Heart right ventricle (tissue), 16 donors: ENCODE measurements at regions not wholly inside any gene's neighbourhood (a gene's known extent, or its start where the extent isn't known, plus 50 kb on each side); places are given as distances from the start of the nearest gene placed in this dataset.
"Not testable (repeated sequence)": the region's sequence is repeated elsewhere in the genome, so short reads cannot be mapped to it uniquely, and the experiment has no call there.

Source experiments
- ATAC-seq, 8 donors: fragments of 200-7000 bp; cut with Tn5 transposase; one replicate each; pipeline ENCODE4 v1.9.1; 2020; ENCODE audit warnings: mild to moderate bottlenecking in 8 of 8, moderate library complexity in 8 of 8, moderate number of reproducible peaks in 1 of 8
- DNase-seq, 2 donors: peaks; one replicate each; pipeline ENCODE4 v3.0.0-alpha.2; 2020
- H3K27ac ChIP-seq, 10 donors: fragments of 200-600 bp; sonication (generic) in 2 of 10; one replicate each; pipeline versions ENCODE4 v1.5.0 to v1.8.0; 2020 to 2022; ENCODE audit warnings: mild to moderate bottlenecking in 3 of 10
- H3K27me3 ChIP-seq, 7 donors: fragments of 200-600 bp; one replicate each; pipeline ENCODE4 v1.8.0; 2021 to 2022; ENCODE audit warnings: mild to moderate bottlenecking in 2 of 7
- H3K36me3 ChIP-seq, 9 donors: fragments of 200-600 bp; sonication (generic) in 1 of 9; one replicate each; pipeline versions ENCODE4 v1.5.0 to v1.8.0; 2020 to 2022; ENCODE audit warnings: mild to moderate bottlenecking in 2 of 9
- H3K4me1 ChIP-seq, 9 donors: fragments of 200-600 bp; sonication (generic) in 1 of 9; one replicate each; pipeline versions ENCODE4 v1.5.0 to v1.8.0; 2020 to 2022; ENCODE audit warnings: mild to moderate bottlenecking in 4 of 9
- H3K4me3 ChIP-seq, 10 donors: fragments of 200-600 bp; sonication (generic) in 2 of 10; one replicate each; pipeline versions ENCODE4 v1.5.0 to v1.8.0; 2020 to 2022; ENCODE audit warnings: mild to moderate bottlenecking in 7 of 10, moderate library complexity in 2 of 10
- H3K9me3 ChIP-seq, 11 donors: fragments of 200-600 bp in 10 of 11; sonication (generic) in 2 of 11; one replicate each; pipeline versions ENCODE4 v1.5.0 to v1.8.0; 2013 to 2022; ENCODE audit warnings: mild to moderate bottlenecking in 2 of 11, control low read depth in 1 of 11, moderate library complexity in 1 of 11
- WGBS, 2 donors: extraction: QIAGEN DNeasy Blood & Tissue Kit; methylation state at CpG; one replicate each; pipeline ENCODE4 v1.1.7; 2013; ENCODE audit warnings: inconsistent platforms in 1 of 2; 5-methylcytosine and 5-hydroxymethylcytosine counted together
- intact Hi-C, 10 donors: fragments of 100-400 bp; cut with DNase I; formaldehyde crosslinking; loops; one replicate each; pipeline versions ENCODE4 v1.11.1 to v1.14.2; 2022
- TF ChIP-seq, protein P1 (sequence below), 9 donors: fragments of 200-600 bp; sonication (generic) in 2 of 9; IDR thresholded peaks; one replicate each; pipeline versions ENCODE4 v1.5.0 to v1.8.0; 2021 to 2022; ENCODE audit warnings: antibody characterized with exemption in 9 of 9, mild to moderate bottlenecking in 5 of 9, moderate library complexity in 1 of 9
- donor health status: Arrhythmogenic right ventricular cardiomyopathy.
- donor health status: ischemic (EF 13 %, LVEDD 7.1; RV severe dilation, severe dysfunction).
- donor health status: healthy with polysubstance abuse.
- donor health status: DM: no; HTN: yes; CAD: no.
- donor health status: DM: no; HTN: no; CAD: no.
- donor health status: ischemic (EF 25% LVEDD 6.9; RV normal size, moderate dysfunction).
- donor health status: ischemic (EF 25% LVEDD 5.7; RV mildly dilated, moderate dysfunction).
- donor health status: healthy.
- donor health status: DM: yes; HTN: yes; CAD: no.
- donor health status: Ischemic cardiomyopathy.
- donor health status: ischemic (EF 35%, LVEDD 5.7; RV mildly dilated, moderate dysfunction).
- donor health status: nonischemic (EF 11% LVEDD 7.7; RV severe dilation, severe dysfunction).
- donor health status: DM: yes; HTN: yes; CAD: no.
- donor health status: PGD.
- donor health status: ischemic (EF 29% LVEDD 5.4; RV normal size, mild dysfunction).
- donor health status: nonischemic (EF 23%, LVEDD 6.1; RV moderate dilation, normal function).

DNA sequence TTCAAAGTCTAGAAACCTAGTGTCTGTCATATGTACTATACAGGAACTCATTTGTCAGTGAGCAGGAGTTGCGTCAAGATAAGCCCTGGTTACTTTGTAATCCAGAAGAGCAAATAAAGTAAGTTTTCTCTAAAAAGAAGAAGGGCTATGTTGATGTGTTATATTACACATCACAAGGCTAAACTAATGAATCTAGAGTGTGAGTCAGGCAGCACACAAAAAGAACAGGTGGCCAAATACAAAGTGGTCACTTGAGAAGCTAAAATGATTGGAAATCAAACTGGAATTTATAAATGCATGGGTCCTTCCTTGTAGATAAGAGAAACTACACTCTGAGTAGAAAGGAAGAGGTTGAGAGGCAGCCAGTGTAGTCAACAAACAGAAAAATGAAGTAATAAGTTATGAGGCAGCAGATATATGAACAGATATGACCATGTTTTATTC, 771.6 kb downstream of the DIPK2A start:
- Histone ChIP-seq H3K4me1 (no peaks in the 10 kb centered on the region), H3K36me3 (no peaks in the 10 kb centered on the region), H3K4me3 (no peak overlapping the region), H3K27me3 (no peaks in the 10 kb centered on the region), H3K9me3 (no peaks in the 10 kb centered on the region), H3K27ac (no peak overlapping the region)
- DNase-seq (no peak), ATAC-seq (no peak)
- WGBS, 2 donors, result 73 to 78% methylated on average over 1 of the region's 1 CpG
- intact Hi-C loops, result no loop called here
- TF ChIP-seq, protein P1, sequence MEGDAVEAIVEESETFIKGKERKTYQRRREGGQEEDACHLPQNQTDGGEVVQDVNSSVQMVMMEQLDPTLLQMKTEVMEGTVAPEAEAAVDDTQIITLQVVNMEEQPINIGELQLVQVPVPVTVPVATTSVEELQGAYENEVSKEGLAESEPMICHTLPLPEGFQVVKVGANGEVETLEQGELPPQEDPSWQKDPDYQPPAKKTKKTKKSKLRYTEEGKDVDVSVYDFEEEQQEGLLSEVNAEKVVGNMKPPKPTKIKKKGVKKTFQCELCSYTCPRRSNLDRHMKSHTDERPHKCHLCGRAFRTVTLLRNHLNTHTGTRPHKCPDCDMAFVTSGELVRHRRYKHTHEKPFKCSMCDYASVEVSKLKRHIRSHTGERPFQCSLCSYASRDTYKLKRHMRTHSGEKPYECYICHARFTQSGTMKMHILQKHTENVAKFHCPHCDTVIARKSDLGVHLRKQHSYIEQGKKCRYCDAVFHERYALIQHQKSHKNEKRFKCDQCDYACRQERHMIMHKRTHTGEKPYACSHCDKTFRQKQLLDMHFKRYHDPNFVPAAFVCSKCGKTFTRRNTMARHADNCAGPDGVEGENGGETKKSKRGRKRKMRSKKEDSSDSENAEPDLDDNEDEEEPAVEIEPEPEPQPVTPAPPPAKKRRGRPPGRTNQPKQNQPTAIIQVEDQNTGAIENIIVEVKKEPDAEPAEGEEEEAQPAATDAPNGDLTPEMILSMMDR (IDR thresholded peaks at IDR 0.05), result no peak

DNA sequence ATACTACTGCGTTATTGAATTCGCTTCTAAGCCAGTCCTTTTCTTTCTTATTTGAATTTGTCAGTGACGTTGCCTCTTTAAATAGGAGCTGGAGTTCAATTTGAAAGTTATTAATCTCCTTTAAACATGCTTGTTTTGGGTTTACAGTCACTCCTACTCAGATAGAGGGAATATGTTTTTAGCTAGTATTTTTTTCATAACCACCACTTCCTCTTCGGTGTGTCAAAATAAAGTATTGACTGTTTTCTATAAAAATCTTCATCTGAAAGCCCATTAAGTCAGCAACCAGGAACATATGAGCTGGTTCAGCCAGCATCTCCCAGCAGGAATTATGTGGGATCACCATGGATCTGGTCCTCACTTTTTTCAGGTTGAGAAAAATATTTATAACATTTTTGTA, 772.9 kb downstream of the DIPK2A start:
- no peaks in the 10 kb centered on the region for H3K4me1 ChIP-seq
- no peak for ATAC-seq
- H3K4me3 ChIP-seq, result no peak overlapping the region
- H3K9me3 ChIP-seq, result no peaks in the 10 kb centered on the region
- TF ChIP-seq, protein P1 (IDR thresholded peaks at IDR 0.05), result no peak
- 81 to 86% methylated on average over 4 of the region's 4 CpGs for WGBS, 2 donors
- DNase-seq, result no peak
- no peaks in the 10 kb centered on the region for H3K27me3 ChIP-seq
- H3K36me3 ChIP-seq, result no peaks in the 10 kb centered on the region
- H3K27ac ChIP-seq, result no peak overlapping the region
- intact Hi-C loops, result no loop called here

DNA sequence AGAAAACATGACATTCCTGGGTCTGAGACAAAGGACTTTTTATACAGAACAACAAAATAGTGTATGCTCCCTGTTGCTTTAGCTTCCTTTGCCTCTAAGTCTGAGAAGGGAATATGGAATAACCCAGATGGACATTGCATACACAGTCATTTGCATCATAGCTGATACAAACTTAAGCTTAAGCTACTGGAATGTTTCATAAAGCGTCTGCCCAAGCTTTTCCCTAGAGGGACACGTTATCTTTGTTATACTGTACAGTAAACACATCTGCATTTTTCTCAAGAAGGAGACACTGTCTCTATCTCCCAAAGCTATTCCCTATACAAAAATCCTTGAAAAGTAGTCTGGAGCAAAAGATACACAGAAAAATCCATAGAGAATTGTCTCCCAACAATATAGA, 775.0 kb downstream of the DIPK2A start:
- intact Hi-C loops, result no loop called here
- DNase-seq, result no peak
- TF ChIP-seq, protein P1 (IDR thresholded peaks at IDR 0.05), result no peak
- Histone ChIP-seq H3K27ac (no peak overlapping the region), H3K4me1 (no peaks in the 10 kb centered on the region), H3K27me3 (no peaks in the 10 kb centered on the region), H3K4me3 (no peak overlapping the region), H3K36me3 (no peaks in the 10 kb centered on the region), H3K9me3 (no peaks in the 10 kb centered on the region)
- ATAC-seq, result no peak
- 46 to 54% methylated on average over 2 of the region's 2 CpGs for WGBS, 2 donors

DNA sequence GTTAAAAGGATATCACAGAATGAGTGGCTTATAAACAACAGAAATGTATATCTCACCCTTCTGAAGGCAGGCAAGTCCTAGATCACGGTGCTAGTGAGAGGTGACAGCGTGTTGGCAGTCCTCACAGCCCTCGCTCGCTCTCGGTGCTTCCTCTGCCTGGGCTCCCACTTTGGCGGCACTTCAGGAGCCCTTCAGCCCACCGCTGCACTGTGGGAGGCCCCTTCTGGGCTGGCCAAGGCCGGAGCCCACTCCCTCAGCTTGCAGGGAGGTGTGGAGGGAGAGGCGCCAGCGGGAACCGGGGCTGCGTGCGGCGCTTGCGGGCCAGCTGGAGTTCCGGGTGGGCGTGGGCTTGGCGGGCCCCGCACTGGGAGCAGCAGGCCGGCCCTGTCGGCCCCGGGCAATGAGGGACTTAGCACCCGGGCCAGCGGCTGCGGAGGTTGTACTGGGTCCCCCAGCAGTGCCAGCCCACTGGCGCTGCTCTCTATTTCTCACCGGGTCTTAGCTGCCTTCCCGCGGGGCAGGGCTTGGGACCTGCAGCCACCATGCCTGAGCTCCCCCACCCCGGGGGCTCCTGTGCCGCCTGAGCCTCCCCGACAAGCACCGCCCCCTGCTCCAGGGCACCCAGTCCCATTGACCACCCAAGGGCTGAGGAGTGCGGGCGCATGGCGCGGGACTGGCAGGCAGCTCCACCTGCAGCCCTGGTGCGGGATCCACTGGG, 778.1 kb downstream of the DIPK2A start:
- H3K27ac ChIP-seq, H3K4me3 ChIP-seq, intact Hi-C loops, H3K36me3 ChIP-seq, DNase-seq, H3K9me3 ChIP-seq, H3K27me3 ChIP-seq, ATAC-seq, H3K4me1 ChIP-seq: not testable (repeated sequence)
- 96 to 97% methylated on average over 35 to 38 of the region's 38 CpGs for WGBS, 2 donors

DNA sequence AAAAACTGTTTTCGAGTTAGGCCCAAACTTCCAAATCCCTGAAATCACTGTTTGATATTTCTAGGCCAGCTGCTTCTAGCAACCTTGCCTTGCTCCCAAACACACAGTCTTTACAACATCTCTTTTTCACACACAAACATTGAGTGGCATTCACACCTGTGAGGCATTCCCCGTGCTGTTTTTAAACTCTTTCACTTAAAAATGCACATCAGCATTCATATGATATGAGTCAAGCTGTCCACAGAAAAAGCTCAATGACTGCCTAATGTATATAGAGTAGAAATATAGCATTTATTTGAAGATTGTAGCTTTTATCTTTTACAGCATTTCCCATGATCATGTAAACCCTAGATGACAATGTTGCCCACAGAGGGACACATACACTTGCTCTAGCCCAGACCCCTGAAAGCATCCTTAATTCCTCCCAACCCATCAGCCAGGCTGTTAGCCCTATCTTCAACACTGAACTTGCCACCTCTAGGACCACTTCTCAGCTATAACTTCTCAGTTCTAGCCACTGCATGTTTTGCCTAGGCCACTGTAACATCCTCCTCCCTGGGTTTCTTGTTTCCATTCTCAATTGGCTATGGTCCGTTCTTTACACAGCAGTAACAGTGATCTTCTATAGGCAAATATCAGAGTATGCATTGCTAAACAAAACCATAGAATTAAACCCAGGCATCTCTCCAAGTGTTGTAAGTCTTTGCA, 782.6 kb downstream of the DIPK2A start:
- DNase-seq (no peak), ATAC-seq (no peak)
- no peaks in the 10 kb centered on the region for H3K36me3 ChIP-seq
- TF ChIP-seq, protein P1 (IDR thresholded peaks at IDR 0.05), result no peak
- no peaks in the 10 kb centered on the region for H3K4me1 ChIP-seq
- 83 to 84% methylated on average over 3 of the region's 3 CpGs for WGBS, 2 donors
- intact Hi-C loops, result no loop called here
- H3K4me3 ChIP-seq, result no peak overlapping the region
- no peaks in the 10 kb centered on the region for H3K27me3 ChIP-seq
- no peak overlapping the region for H3K27ac ChIP-seq
- H3K9me3 ChIP-seq, result peaks cover 0 to 8% (median 0%) of the 10 kb centered on the region in 11 donors
